ENCODE measurements at regions not wholly inside any gene's neighbourhood (a gene's known extent, or its start where the extent isn't known, plus 50 kb on each side); places are given as distances from the start of the nearest gene placed in this dataset.

DNA sequence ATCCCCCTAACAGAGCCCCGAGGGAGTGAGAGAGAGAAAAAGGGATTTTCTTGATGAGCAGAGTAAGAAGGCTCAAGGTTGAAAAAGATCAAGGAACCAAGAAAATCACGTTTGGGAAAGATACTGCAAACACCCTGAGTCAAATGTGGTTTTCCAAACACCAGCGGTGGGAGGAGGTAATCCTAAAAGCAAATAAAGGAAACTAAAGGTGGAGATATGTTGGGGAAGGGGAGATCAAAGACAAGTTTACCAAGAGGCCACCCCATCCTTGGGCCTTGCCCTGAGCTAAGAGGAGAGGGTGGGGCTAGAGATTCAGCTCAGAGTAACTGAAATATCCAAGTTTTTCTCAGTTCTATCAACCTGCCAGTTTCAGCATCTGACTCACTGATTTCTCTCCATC is 332.3 kb downstream of the ETAA1 start:
- FAIRE-seq, result no peak
- Histone ChIP-seq H3K4me3 (ENCODE audit: control insufficient read depth in 2 of 3, extremely low read depth in 1 of 3, insufficient read depth in 2 of 3, low read depth in 1 of 3, low read length in 3 of 3) (no peak overlapping the region), H3K9me3 (ENCODE audit: control insufficient read depth, low read depth, low read length) (no peaks in the 10 kb centered on the region), H4K20me1 (ENCODE audit: control insufficient read depth, extremely low read depth, insufficient read depth, low read length) (no peaks in the 10 kb centered on the region), H2AFZ (ENCODE audit: control insufficient read depth, low read length) (no peak overlapping the region), H3K79me2 (ENCODE audit: control insufficient read depth, insufficient read depth, low read length) (no peaks in the 10 kb centered on the region), H3K9me1 (ENCODE audit: control insufficient read depth, extremely low read depth, insufficient read depth, low read length) (no peaks in the 10 kb centered on the region), H3K27me3 (ENCODE audit: control insufficient read depth, extremely low read depth, insufficient read depth, low read length) (peaks cover 4% of the 10 kb centered on the region), H3K4me2 (ENCODE audit: control insufficient read depth, extremely low read depth, insufficient read depth, low read depth, low read length) (no peak overlapping the region), H3K36me3 (ENCODE audit: control insufficient read depth in 2 of 2, extremely low read depth in 1 of 2, insufficient read depth in 2 of 2, low read length in 2 of 2) (no peaks in the 10 kb centered on the region), H3K27ac (ENCODE audit: control insufficient read depth, insufficient read depth, low read length) (no peak overlapping the region), H3K4me1 (ENCODE audit: control insufficient read depth, extremely low read depth, insufficient read depth, low read length) (no peaks in the 10 kb centered on the region), H3K9ac (ENCODE audit: control insufficient read depth, extremely low read depth, insufficient read depth, low read length) (no peak overlapping the region)
- no peak for DNase-seq (ENCODE audit: low read depth, low spot score)
- dilution Hi-C loops (cut with MboI; ENCODE audit: extremely low pct_ligation_motif_present, low sequenced_read_pairs), result no loop called here
- TF ChIP-seq, protein P1, sequence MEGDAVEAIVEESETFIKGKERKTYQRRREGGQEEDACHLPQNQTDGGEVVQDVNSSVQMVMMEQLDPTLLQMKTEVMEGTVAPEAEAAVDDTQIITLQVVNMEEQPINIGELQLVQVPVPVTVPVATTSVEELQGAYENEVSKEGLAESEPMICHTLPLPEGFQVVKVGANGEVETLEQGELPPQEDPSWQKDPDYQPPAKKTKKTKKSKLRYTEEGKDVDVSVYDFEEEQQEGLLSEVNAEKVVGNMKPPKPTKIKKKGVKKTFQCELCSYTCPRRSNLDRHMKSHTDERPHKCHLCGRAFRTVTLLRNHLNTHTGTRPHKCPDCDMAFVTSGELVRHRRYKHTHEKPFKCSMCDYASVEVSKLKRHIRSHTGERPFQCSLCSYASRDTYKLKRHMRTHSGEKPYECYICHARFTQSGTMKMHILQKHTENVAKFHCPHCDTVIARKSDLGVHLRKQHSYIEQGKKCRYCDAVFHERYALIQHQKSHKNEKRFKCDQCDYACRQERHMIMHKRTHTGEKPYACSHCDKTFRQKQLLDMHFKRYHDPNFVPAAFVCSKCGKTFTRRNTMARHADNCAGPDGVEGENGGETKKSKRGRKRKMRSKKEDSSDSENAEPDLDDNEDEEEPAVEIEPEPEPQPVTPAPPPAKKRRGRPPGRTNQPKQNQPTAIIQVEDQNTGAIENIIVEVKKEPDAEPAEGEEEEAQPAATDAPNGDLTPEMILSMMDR (optimal IDR thresholded peaks at IDR 0.05 in 1 of 3, IDR thresholded peaks at IDR 0.05 in 1 of 3, conservative IDR thresholded peaks at IDR 0.05 in 1 of 3; ENCODE audit: extremely low read depth in 1 of 3, insufficient read depth in 2 of 3, low read length in 3 of 3), result no peak
- TF ChIP-seq EZH2 (IDR thresholded peaks at IDR 0.05; ENCODE audit: low read length), result no peak

DNA sequence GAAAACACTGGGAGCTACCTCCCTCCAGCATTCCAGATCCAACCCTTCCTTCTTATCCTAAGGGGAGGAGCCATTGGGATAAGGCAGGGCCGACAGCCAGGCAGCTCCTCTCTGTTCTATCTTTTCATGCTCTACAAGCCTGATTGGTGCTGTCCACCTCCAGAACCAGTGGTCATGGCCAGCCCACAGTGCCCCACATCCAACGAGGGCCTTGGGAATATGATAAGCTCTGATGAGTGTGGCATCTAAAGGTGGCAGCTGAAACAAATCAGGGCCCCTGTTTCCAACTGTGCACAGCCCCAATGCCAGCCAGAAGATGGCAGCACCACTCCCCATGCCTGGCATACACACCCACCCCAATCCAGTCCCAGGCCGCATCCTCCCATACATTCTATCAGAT is 329.3 kb downstream of the C1D start:
- no peaks in the 10 kb centered on the region for H3K36me3 ChIP-seq (ENCODE audit: control insufficient read depth in 2 of 2, extremely low read depth in 1 of 2, insufficient read depth in 2 of 2, low read length in 2 of 2)
- H3K9ac ChIP-seq (ENCODE audit: control insufficient read depth, extremely low read depth, insufficient read depth, low read length), result no peak overlapping the region
- peak; percentile 20 for FAIRE-seq
- H3K9me1 ChIP-seq (ENCODE audit: control insufficient read depth, extremely low read depth, insufficient read depth, low read length), result no peaks in the 10 kb centered on the region
- no peak for TF ChIP-seq EZH2 (IDR thresholded peaks at IDR 0.05; ENCODE audit: low read length)
- TF ChIP-seq, protein P1 (optimal IDR thresholded peaks at IDR 0.05 in 1 of 3, IDR thresholded peaks at IDR 0.05 in 1 of 3, conservative IDR thresholded peaks at IDR 0.05 in 1 of 3; ENCODE audit: extremely low read depth in 1 of 3, insufficient read depth in 2 of 3, low read length in 3 of 3), result peak in 2 of 3 experiments; percentile 81 to 83
- dilution Hi-C loops (cut with MboI; ENCODE audit: extremely low pct_ligation_motif_present, low sequenced_read_pairs), result no loop called here
- H3K27me3 ChIP-seq (ENCODE audit: control insufficient read depth, extremely low read depth, insufficient read depth, low read length), result peaks cover 2% of the 10 kb centered on the region
- no peaks in the 10 kb centered on the region for H3K79me2 ChIP-seq (ENCODE audit: control insufficient read depth, insufficient read depth, low read length)
- H3K4me2 ChIP-seq (ENCODE audit: control insufficient read depth, extremely low read depth, insufficient read depth, low read depth, low read length), result no peak overlapping the region
- H3K4me1 ChIP-seq (ENCODE audit: control insufficient read depth, extremely low read depth, insufficient read depth, low read length), result no peaks in the 10 kb centered on the region
- DNase-seq (ENCODE audit: low read depth, low spot score), result no peak
- no peak overlapping the region for H3K4me3 ChIP-seq (ENCODE audit: control insufficient read depth in 2 of 3, extremely low read depth in 1 of 3, insufficient read depth in 2 of 3, low read depth in 1 of 3, low read length in 3 of 3)
- no peak overlapping the region for H3K27ac ChIP-seq (ENCODE audit: control insufficient read depth, insufficient read depth, low read length)
- no peaks in the 10 kb centered on the region for H3K9me3 ChIP-seq (ENCODE audit: control insufficient read depth, low read depth, low read length)
- H4K20me1 ChIP-seq (ENCODE audit: control insufficient read depth, extremely low read depth, insufficient read depth, low read length), result no peaks in the 10 kb centered on the region
- no peak overlapping the region for H2AFZ ChIP-seq (ENCODE audit: control insufficient read depth, low read length)
